Posterior vena cava (tissue), 2 donors: ENCODE measurements at regions not wholly inside any gene's neighbourhood (a gene's known extent, or its start where the extent isn't known, plus 50 kb on each side); places are given as distances from the start of the nearest gene placed in this dataset.

Experiments
- DNase-seq: peaks from one replicate; pipeline ENCODE4 v3.0.0-alpha.2; 2020; ENCODE audit warnings: low spot score
- intact Hi-C, 2 donors: fragments of 100-400 bp; cut with DNase I; formaldehyde crosslinking; loops; one replicate each; pipeline versions ENCODE4 v1.14.1 to v1.14.2; 2022 to 2023
- donor health status: DM: yes; HTN: yes; CAD: no.
- donor health status: DM: yes; HTN: yes; CAD: no.

GRCh38 chr2:88303865-88304264 lies 133.7 kb downstream of the THNSL2 start:
- DNase-seq: no peak
- intact Hi-C loops: no loop called here

- intact Hi-C loops: no loop called here
- no peak for DNase-seq
Measured at GRCh38 chr2:88296247-88296646, 126.1 kb downstream of the THNSL2 start.

- intact Hi-C loops: no loop called here
- DNase-seq: no peak
Measured at GRCh38 chr2:88283886-88284592, 113.9 kb downstream of the THNSL2 start.

GRCh38 chr2:88281302-88282217 lies 111.4 kb downstream of the THNSL2 start:
- intact Hi-C loops: no loop called here
- no peak for DNase-seq

GRCh38 chr2:88269836-88270235 lies 99.7 kb downstream of the THNSL2 start:
- intact Hi-C loops: no loop called here
- DNase-seq: no peak

- intact Hi-C loops: no loop called here
- DNase-seq: no peak
Measured at GRCh38 chr2:88265352-88266303, 95.5 kb downstream of the THNSL2 start.

GRCh38 chr2:88263861-88264260 lies 93.7 kb downstream of the THNSL2 start:
- intact Hi-C loops: no loop called here
- no peak for DNase-seq

GRCh38 chr2:88261725-88262124 lies 91.6 kb downstream of the THNSL2 start:
- intact Hi-C loops: no loop called here
- no peak for DNase-seq

GRCh38 chr2:88258208-88258607 lies 88.1 kb downstream of the THNSL2 start:
- intact Hi-C loops: no loop called here

GRCh38 chr2:88254437-88255091 lies 84.4 kb downstream of the THNSL2 start:
- DNase-seq: no peak
- intact Hi-C loops: no loop called here

More at GRCh38 chr2:88258208-88258607, 88.1 kb downstream of the THNSL2 start:
- DNase-seq: no peak

- intact Hi-C loops: no loop called here
- DNase-seq: no peak
Measured at GRCh38 chr2:88253997-88254396, 83.9 kb downstream of the THNSL2 start.

GRCh38 chr2:88253375-88253774 lies 83.2 kb downstream of the THNSL2 start:
- DNase-seq: no peak

GRCh38 chr2:88252646-88253045 lies 82.5 kb downstream of the THNSL2 start:
- no peak for DNase-seq
- intact Hi-C loops: no loop called here

More at GRCh38 chr2:88253375-88253774, 83.2 kb downstream of the THNSL2 start:
- intact Hi-C loops: no loop called here

- DNase-seq: no peak
- intact Hi-C loops: no loop called here
Measured at GRCh38 chr2:88252111-88252510, 82.0 kb downstream of the THNSL2 start.

GRCh38 chr2:88250404-88250803 lies 80.3 kb downstream of the THNSL2 start:
- no peak for DNase-seq
- intact Hi-C loops: no loop called here

- intact Hi-C loops: no loop called here
Measured at GRCh38 chr2:88248280-88248828, 78.2 kb downstream of the THNSL2 start.

GRCh38 chr2:88247531-88247930 lies 77.4 kb downstream of the THNSL2 start:
- intact Hi-C loops: no loop called here
- DNase-seq: no peak

More at GRCh38 chr2:88248280-88248828, 78.2 kb downstream of the THNSL2 start:
- DNase-seq: no peak

GRCh38 chr2:88245109-88245508 lies 75.0 kb downstream of the THNSL2 start:
- no peak for DNase-seq
- intact Hi-C loops: no loop called here

- intact Hi-C loops: no loop called here
- DNase-seq: no peak
Measured at GRCh38 chr2:88239781-88240180, 69.6 kb downstream of the THNSL2 start.
